HG03196 (cell line): ENCODE measurements at regions not wholly inside any gene's neighbourhood (a gene's known extent, or its start where the extent isn't known, plus 50 kb on each side); places are given as distances from the start of the nearest gene placed in this dataset.

ENCODE experiments used
- ATAC-seq: cut with Tn5 transposase; IDR thresholded peaks from one replicate; pipeline ENCODE4 v1.9.1; 2021; ENCODE audit not compliant: unreplicated experiment

- no peak for ATAC-seq
Measured at GRCh38 chr7:93016681-93017381, 100.9 kb downstream of the SAMD9 start.

GRCh38 chr7:93015779-93016481 is 101.8 kb downstream of the SAMD9 start:
- no peak for ATAC-seq

GRCh38 chr7:93015101-93015778 is 102.5 kb downstream of the SAMD9 start:
- no peak for ATAC-seq

GRCh38 chr7:93014410-93014809 is 103.4 kb downstream of the SAMD9 start:
- ATAC-seq: no peak

GRCh38 chr7:93013446-93014061 is 104.2 kb downstream of the SAMD9 start:
- ATAC-seq: no peak

- ATAC-seq: no peak
Measured at GRCh38 chr7:93011351-93012294, 106.2 kb downstream of the SAMD9 start.

- no peak for ATAC-seq
Measured at GRCh38 chr7:93008833-93009232, 108.9 kb downstream of the SAMD9 start.

GRCh38 chr7:93006480-93007095 is 111.2 kb downstream of the SAMD9 start:
- no peak for ATAC-seq

GRCh38 chr7:93004906-93005305 is 112.9 kb downstream of the SAMD9 start:
- ATAC-seq: no peak

GRCh38 chr7:92997719-92998118 is 120.1 kb downstream of the SAMD9 start:
- no peak for ATAC-seq

- ATAC-seq: no peak
Measured at GRCh38 chr7:92997152-92997551, 120.6 kb downstream of the SAMD9 start.

GRCh38 chr7:92994901-92995300 is 122.9 kb downstream of the SAMD9 start:
- ATAC-seq: no peak

GRCh38 chr7:92992932-92993331 is 124.8 kb downstream of the SAMD9 start:
- no peak for ATAC-seq

- no peak for ATAC-seq
Measured at GRCh38 chr7:92992483-92992882, 125.3 kb downstream of the SAMD9 start.

GRCh38 chr7:92991190-92991589 is 126.6 kb downstream of the SAMD9 start:
- ATAC-seq: no peak

- ATAC-seq: no peak
Measured at GRCh38 chr7:92988941-92989545, 128.7 kb downstream of the SAMD9 start.

- ATAC-seq: no peak
Measured at GRCh38 chr7:92988051-92988450, 129.7 kb downstream of the SAMD9 start.

- ATAC-seq: no peak
Measured at GRCh38 chr7:92987538-92987937, 130.2 kb downstream of the SAMD9 start.

GRCh38 chr7:92987095-92987494 is 130.7 kb downstream of the SAMD9 start:
- ATAC-seq: no peak

- ATAC-seq: no peak
Measured at GRCh38 chr7:92982928-92983327, 134.9 kb downstream of the SAMD9 start.
